ENCODE measurements at regions not wholly inside any gene's neighbourhood (a gene's known extent, or its start where the extent isn't known, plus 50 kb on each side); places are given as distances from the start of the nearest gene placed in this dataset.

DNA sequence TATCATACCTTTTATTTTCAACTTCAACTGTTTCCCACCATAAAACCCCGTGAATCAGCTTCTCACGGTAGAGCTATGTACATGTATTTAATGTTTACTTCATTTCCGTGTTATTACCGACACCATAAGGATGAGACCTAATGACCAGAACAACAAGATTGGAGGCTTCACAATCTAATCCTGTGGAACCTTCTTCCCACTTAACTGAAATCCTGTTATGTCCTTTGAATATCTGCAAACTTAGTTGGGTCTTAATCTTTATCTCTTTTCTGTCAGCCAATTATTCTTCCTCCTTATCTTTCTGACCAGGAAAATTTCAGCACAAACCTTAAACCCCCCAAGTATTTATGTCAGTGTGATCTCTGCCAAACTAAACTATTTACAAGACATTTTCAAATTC lies 214.4 kb downstream of the TMX3 start:
- TF ChIP-seq SIN3A (IDR thresholded peaks at IDR 0.05; ENCODE audit: borderline replicate concordance, insufficient read depth, low read length) (no peak), REST (IDR thresholded peaks at IDR 0.05; ENCODE audit: insufficient read depth in 1 of 2, low read depth in 2 of 2, low read length in 2 of 2) (no peak)
